MM.1S (cell line): ENCODE measurements at regions not wholly inside any gene's neighbourhood (a gene's known extent, or its start where the extent isn't known, plus 50 kb on each side); places are given as distances from the start of the nearest gene placed in this dataset.

Experiments
- CTCF ChIP-seq: fragments of 300-600 bp; sonication (generic); IDR thresholded peaks from 2 replicates; pipeline ENCODE4 v1.5.1; 2016; ENCODE audit warnings: antibody characterized with exemption, low read length, mixed read lengths
- EZH2 ChIP-seq: fragments of 300-600 bp; sonication (generic); optimal IDR thresholded peaks from 2 replicates; pipeline ENCODE3; 2017; ENCODE audit warnings: low read depth, mild to moderate bottlenecking, antibody characterized with exemption, low read length, mixed read lengths

GRCh38 chr2:12217175-12217574 is 470.7 kb downstream of the LPIN1 start:
- TF ChIP-seq CTCF (no peak), EZH2 (no peak)
